ENCODE measurements at regions not wholly inside any gene's neighbourhood (a gene's known extent, or its start where the extent isn't known, plus 50 kb on each side); places are given as distances from the start of the nearest gene placed in this dataset.
"Not testable (repeated sequence)": the region's sequence is repeated elsewhere in the genome, so short reads cannot be mapped to it uniquely, and the experiment has no call there.

- TF ChIP-seq ZNF462 (CRISPR knock-in tag; IDR thresholded peaks at IDR 0.05) = no peak
- TF ChIP-seq POLR2AphosphoS5 (IDR thresholded peaks at IDR 0.05; ENCODE audit: low read depth) = no peak
- TF ChIP-seq JUNB (IDR thresholded peaks at IDR 0.05; ENCODE audit: unreplicated experiment) = no peak
- TF ChIP-seq EZH2 (IDR thresholded peaks at IDR 0.05; ENCODE audit: low read depth, unreplicated experiment) = no peak
- TF ChIP-seq CREB1 (CRISPR knock-in tag; IDR thresholded peaks at IDR 0.05; ENCODE audit: low read depth) = no peak
- no peak for TF ChIP-seq STAT1 (IDR thresholded peaks at IDR 0.05; ENCODE audit: unreplicated experiment)
- no peak for TF ChIP-seq REST (IDR thresholded peaks at IDR 0.05; ENCODE audit: unreplicated experiment)
- TF ChIP-seq ZNF331 (CRISPR knock-in tag; IDR thresholded peaks at IDR 0.05; ENCODE audit: low read depth) = no peak
These were observed 251.4 kb downstream of the DOK5 start (continued) for GRCh38 chr20:54726687-54727300.

- not testable (repeated sequence) for ATAC-seq; DNase-seq (ENCODE audit: low spot score)
- H3K9me3 Mint-ChIP-seq = peaks cover 99% of the 10 kb centered on the region
These were observed 249.9 kb downstream of the DOK5 start for GRCh38 chr20:54725266-54725665.

More at GRCh38 chr20:54725266-54725665, 249.9 kb downstream of the DOK5 start:
- H3F3A ChIP-seq (replicated peaks; ENCODE audit: low read depth); H2AFZ ChIP-seq; H3K4me3 Mint-ChIP-seq; H4K20me1 ChIP-seq (replicated peaks; ENCODE audit: insufficient read depth); H3K9me2 ChIP-seq (ENCODE audit: insufficient read depth); H3K27ac ChIP-seq (ENCODE audit: low read depth); H3K4me3 ChIP-seq; H3K4me1 Mint-ChIP-seq; H3K27me3 ChIP-seq (ENCODE audit: insufficient read depth); H3K4me1 ChIP-seq (ENCODE audit: insufficient read depth); H3K4me2 ChIP-seq; H3K27ac Mint-ChIP-seq; H3K27me3 Mint-ChIP-seq (ENCODE audit: insufficient read depth, low read depth, poor library complexity); H3K79me2 ChIP-seq (replicated peaks; ENCODE audit: insufficient read depth): not testable (repeated sequence)
- H3K36me3 ChIP-seq (ENCODE audit: insufficient read depth) = peaks cover 16% of the 10 kb centered on the region
- peaks cover 31% of the 10 kb centered on the region for H3K36me3 Mint-ChIP-seq (ENCODE audit: low read depth)

Data from GM23338 (cell line).